ENCODE measurements at regions not wholly inside any gene's neighbourhood (a gene's known extent, or its start where the extent isn't known, plus 50 kb on each side); places are given as distances from the start of the nearest gene placed in this dataset.
"Not testable (repeated sequence)": the region's sequence is repeated elsewhere in the genome, so short reads cannot be mapped to it uniquely, and the experiment has no call there.

- no peak for DNase-seq (ENCODE audit: low read depth in 2 of 3, low spot score in 1 of 3)
Measured at GRCh38 chr4:138803051-138803450, 212.5 kb upstream of the NOCT start.

- DNase-seq (ENCODE audit: low read depth in 2 of 3, low spot score in 1 of 3), result no peak
Measured at GRCh38 chr4:138802499-138802898, 213.1 kb upstream of the NOCT start.

- DNase-seq (ENCODE audit: low read depth in 2 of 3, low spot score in 1 of 3), result no peak
Measured at GRCh38 chr4:138800421-138800820, 215.2 kb upstream of the NOCT start.

- DNase-seq (ENCODE audit: low read depth in 2 of 3, low spot score in 1 of 3), result no peak
Measured at GRCh38 chr4:138798404-138798803, 217.2 kb upstream of the NOCT start.

GRCh38 chr4:138797646-138798045 lies 217.9 kb upstream of the NOCT start:
- no peak for DNase-seq (ENCODE audit: low read depth in 2 of 3, low spot score in 1 of 3)

GRCh38 chr4:138796761-138797160 lies 218.8 kb upstream of the NOCT start:
- no peak for DNase-seq (ENCODE audit: low read depth in 2 of 3, low spot score in 1 of 3)

- no peak for DNase-seq (ENCODE audit: low read depth in 2 of 3, low spot score in 1 of 3)
Measured at GRCh38 chr4:138790706-138791340, 224.8 kb upstream of the NOCT start.

- no peak for DNase-seq (ENCODE audit: low read depth in 2 of 3, low spot score in 1 of 3)
Measured at GRCh38 chr4:138789796-138790195, 225.8 kb upstream of the NOCT start.

GRCh38 chr4:138788857-138789256 lies 226.7 kb upstream of the NOCT start:
- no peak for DNase-seq (ENCODE audit: low read depth in 2 of 3, low spot score in 1 of 3)

GRCh38 chr4:138788267-138788790 lies 227.3 kb upstream of the NOCT start:
- DNase-seq (ENCODE audit: low read depth in 2 of 3, low spot score in 1 of 3), result no peak

- not testable (repeated sequence) for DNase-seq (ENCODE audit: low read depth in 2 of 3, low spot score in 1 of 3)
Measured at GRCh38 chr4:138779761-138780160, 235.8 kb upstream of the NOCT start.

GRCh38 chr4:138775890-138776289 lies 239.7 kb upstream of the NOCT start:
- DNase-seq (ENCODE audit: low read depth in 2 of 3, low spot score in 1 of 3), result no peak

GRCh38 chr4:138775489-138775888 lies 240.1 kb upstream of the NOCT start:
- no peak for DNase-seq (ENCODE audit: low read depth in 2 of 3, low spot score in 1 of 3)

- DNase-seq (ENCODE audit: low read depth in 2 of 3, low spot score in 1 of 3), result no peak
Measured at GRCh38 chr4:138774940-138775339, 240.6 kb upstream of the NOCT start.

- not testable (repeated sequence) for DNase-seq (ENCODE audit: low read depth in 2 of 3, low spot score in 1 of 3)
Measured at GRCh38 chr4:138774125-138774524, 241.5 kb upstream of the NOCT start.

- no peak for DNase-seq (ENCODE audit: low read depth in 2 of 3, low spot score in 1 of 3)
Measured at GRCh38 chr4:138773321-138773720, 242.3 kb upstream of the NOCT start.

GRCh38 chr4:138772366-138772765 lies 243.2 kb upstream of the NOCT start:
- no peak for DNase-seq (ENCODE audit: low read depth in 2 of 3, low spot score in 1 of 3)

- DNase-seq (ENCODE audit: low read depth in 2 of 3, low spot score in 1 of 3), result no peak
Measured at GRCh38 chr4:138770818-138771217, 244.8 kb upstream of the NOCT start.

GRCh38 chr4:138766332-138766731 lies 249.2 kb upstream of the NOCT start:
- DNase-seq (ENCODE audit: low read depth in 2 of 3, low spot score in 1 of 3), result no peak

- DNase-seq (ENCODE audit: low read depth in 2 of 3, low spot score in 1 of 3), result no peak
Measured at GRCh38 chr4:138765442-138765841, 250.1 kb upstream of the NOCT start.

- DNase-seq (ENCODE audit: low read depth in 2 of 3, low spot score in 1 of 3), result no peak
Measured at GRCh38 chr4:138761638-138762220, 253.9 kb upstream of the NOCT start.

- DNase-seq (ENCODE audit: low read depth in 2 of 3, low spot score in 1 of 3), result no peak
Measured at GRCh38 chr4:138759554-138759902, 256.1 kb upstream of the NOCT start.

Measured in stimulated activated CD4-positive, alpha-beta T cell treated with anti-CD3 and anti-CD28 coated beads, Interleukin-12 subunit alpha, Interleukin-12 subunit beta, amount 100 ng/mL, for 48 hours (primary cell).